HCT116 (cell line): ENCODE measurements at regions not wholly inside any gene's neighbourhood (a gene's known extent, or its start where the extent isn't known, plus 50 kb on each side); places are given as distances from the start of the nearest gene placed in this dataset.

Experiments used
- ATAC-seq: fragments of 200-7000 bp; cut with Tn5 transposase; 2 replicates; pipeline ENCODE4 v1.9.1; 2020; ENCODE audit warnings: mild to moderate bottlenecking, moderate library complexity
- BruUV-seq: library from RNA; stranded (reverse); fragments of 400-500 nt; replicated peaks from 2 replicates; lab custom pipeline; 2021; lab: Mats Ljungman, UMichigan
- CTCF ChIA-PET: fragments of 300-600 bp; sonication (Branson Sonifier 250); formaldehyde crosslinking; loops from one replicate; lab custom pipeline; 2021; ENCODE audit warnings: antibody characterized with exemption; lab: Charles Lee
- POLR2A ChIA-PET: fragments of 300-600, 350-600 bp; sonication (Branson Sonifier 250); formaldehyde crosslinking; loops from one replicate; lab custom pipeline; 2021; ENCODE audit warnings: antibody characterized with exemption; lab: Charles Lee
- RAD21 ChIA-PET, 2 experiments: fragments of 300-600 bp; sonication (Branson Sonifier 250); formaldehyde crosslinking; loops; one replicate each; lab custom pipeline; 2023; ENCODE audit warnings: low total read pairs in 2 of 2; ENCODE audit not compliant: uncharacterized antibody in 2 of 2, unreplicated experiment in 2 of 2, low non-redundant PET in 1 of 2; lab: Charles Lee
- DNase-seq: peaks from one replicate; pipeline ENCODE4 v3.0.0-alpha.2; 2010; ENCODE audit warnings: low read depth, low spot score
- H2AFZ ChIP-seq: fragments of 200-600 bp; shearing (Covaris generic), sonication (generic); 2 replicates; pipeline ENCODE4 v1.6.1; 2017; ENCODE audit warnings: low read depth, mixed run types, mixed read lengths, antibody characterized with exemption, low read length; ENCODE audit not compliant: poor library complexity, severe bottlenecking
- H3K27ac ChIP-seq: 2 replicates; pipeline ENCODE4 v1.5.1; 2012; ENCODE audit warnings: low read depth, low read length
- H3K27me3 ChIP-seq: fragments of 200-600 bp; sonication (generic); 2 replicates; pipeline ENCODE4 v1.6.1; 2016; ENCODE audit warnings: mixed run types, low read length, mixed read lengths; ENCODE audit not compliant: insufficient read depth
- H3K36me3 ChIP-seq, 2 experiments: fragments of 200-500 bp in 1 of 2; fragments of 200-600 bp in 1 of 2; sonication (Bioruptor generic) in 1 of 2; sonication (generic) in 1 of 2; 2 replicates each; pipeline versions ENCODE4 v1.5.1 to v1.6.1; 2014 to 2016; ENCODE audit warnings: low read length in 2 of 2, inconsistent platforms in 1 of 2, mixed read lengths in 1 of 2, mixed run types in 1 of 2; ENCODE audit not compliant: insufficient read depth in 2 of 2, control insufficient read depth in 1 of 2
- H3K4me1 ChIP-seq, 2 experiments: fragments of 200-600 bp in 1 of 2; sonication (generic) in 1 of 2; 2 replicates each; pipeline versions ENCODE4 v1.5.1 to v1.6.1; 2012 to 2017; ENCODE audit warnings: low read length in 2 of 2, inconsistent platforms in 1 of 2, mild to moderate bottlenecking in 1 of 2, mixed read lengths in 1 of 2, mixed run types in 1 of 2, moderate library complexity in 1 of 2; ENCODE audit not compliant: insufficient read depth in 2 of 2, control insufficient read depth in 1 of 2
- H3K4me2 ChIP-seq: fragments of 200-600 bp; sonication (generic); 2 replicates; pipeline ENCODE4 v1.6.1; 2017; ENCODE audit warnings: mixed run types, low read length, mixed read lengths
- H3K4me3 ChIP-seq, 2 experiments: fragments of 200-600 bp in 1 of 2; sonication (generic) in 1 of 2; replicated peaks in 1 of 2; 2 replicates each; pipeline ENCODE4 v1.5.1; 2011 to 2016; ENCODE audit warnings: low read length in 2 of 2, control low read depth in 1 of 2, low read depth in 1 of 2, mild to moderate bottlenecking in 1 of 2, mixed read lengths in 1 of 2, mixed run types in 1 of 2
- H3K79me2 ChIP-seq: fragments of 200-600 bp; sonication (generic); 2 replicates; pipeline ENCODE4 v1.6.1; 2017; ENCODE audit warnings: mild to moderate bottlenecking, mixed run types, low read length, moderate library complexity, mixed read lengths; ENCODE audit not compliant: insufficient read depth
- H3K9ac ChIP-seq: fragments of 200-600 bp; sonication (generic); 2 replicates; pipeline ENCODE4 v1.6.1; 2016; ENCODE audit warnings: low read length, mixed read lengths
- H3K9me2 ChIP-seq: fragments of 200-600 bp; sonication (generic), shearing (Covaris generic); 2 replicates; pipeline ENCODE4 v1.6.1; 2017; ENCODE audit warnings: mixed run types, mild to moderate bottlenecking, moderate library complexity; ENCODE audit not compliant: insufficient read depth
- H3K9me3 ChIP-seq, 2 experiments: fragments of 200-500 bp in 1 of 2; fragments of 200-600 bp in 1 of 2; sonication (Bioruptor generic) in 1 of 2; sonication (generic) in 1 of 2; 2 replicates each; pipeline ENCODE4 v1.6.1; 2014 to 2017; ENCODE audit warnings: low read length in 2 of 2, mixed read lengths in 2 of 2, inconsistent platforms in 1 of 2, low read depth in 1 of 2, mild to moderate bottlenecking in 1 of 2, mixed run types in 1 of 2, moderate library complexity in 1 of 2; ENCODE audit not compliant: control insufficient read depth in 1 of 2, insufficient read depth in 1 of 2
- H4K20me1 ChIP-seq: fragments of 200-600 bp; sonication (generic), shearing (Covaris generic); 2 replicates; pipeline ENCODE4 v1.6.1; 2017; ENCODE audit warnings: mixed run types, mild to moderate bottlenecking, moderate library complexity; ENCODE audit not compliant: insufficient read depth
- CBX3 ChIP-seq: IDR thresholded peaks from 2 replicates; pipeline ENCODE4 v1.6.1; 2012; ENCODE audit warnings: low read depth
- CTCF ChIP-seq, 3 experiments: fragments of 200-600 bp in 1 of 3; sonication (generic) in 1 of 3; IDR thresholded peaks in 2 of 3; conservative IDR thresholded peaks in 1 of 3; 2 replicates each; pipeline ENCODE4 v1.5.1; 2012 to 2017; ENCODE audit warnings: low read depth in 2 of 3, low read length in 2 of 3, antibody characterized with exemption in 1 of 3, borderline replicate concordance in 1 of 3, control low read depth in 1 of 3, mild to moderate bottlenecking in 1 of 3, mixed read lengths in 1 of 3, mixed run types in 1 of 3, moderate library complexity in 1 of 3; ENCODE audit not compliant: insufficient read depth in 1 of 3
- ELF1 ChIP-seq: IDR thresholded peaks from 2 replicates; pipeline ENCODE4 v1.6.1; 2012; ENCODE audit warnings: low read depth, borderline replicate concordance
- EZH2phosphoT487 ChIP-seq: fragments of 200-600 bp; IDR thresholded peaks from 2 replicates; pipeline ENCODE4 v1.6.1; 2018; ENCODE audit warnings: antibody characterized with exemption, borderline replicate concordance
- FOSL1 ChIP-seq: IDR thresholded peaks from 2 replicates; pipeline ENCODE4 v1.6.1; 2012; ENCODE audit warnings: low read depth
- MAX ChIP-seq: IDR thresholded peaks from 2 replicates; pipeline ENCODE4 v1.6.1; 2012
- RAD21 ChIP-seq: IDR thresholded peaks from 2 replicates; pipeline ENCODE4 v1.6.1; 2012; ENCODE audit warnings: low read depth, mild to moderate bottlenecking
- REST ChIP-seq: IDR thresholded peaks from 2 replicates; pipeline ENCODE4 v1.6.1; 2012; ENCODE audit warnings: low read depth
- SIN3A ChIP-seq: IDR thresholded peaks from 2 replicates; pipeline ENCODE4 v1.6.1; 2012; ENCODE audit warnings: low read depth
- TCF7L2 ChIP-seq: IDR thresholded peaks from 2 replicates; pipeline ENCODE4 v1.7.0; 2011; ENCODE audit warnings: borderline replicate concordance, inconsistent platforms; ENCODE audit not compliant: insufficient read depth, insufficient read length; ENCODE audit errors: extremely low read depth
- ZFX ChIP-seq: fragments of 450-650 bp; IDR thresholded peaks from 2 replicates; pipeline ENCODE4 v1.6.1; 2017
- ZNF274 ChIP-seq: fragments of 200-500 bp; sonication (Bioruptor generic); IDR thresholded peaks from 2 replicates; pipeline ENCODE4 v1.6.1; 2014; ENCODE audit warnings: mild to moderate bottlenecking, low read depth, low read length, inconsistent platforms
- intact Hi-C: fragments of 100-400 bp; cut with micrococcal nuclease; formaldehyde crosslinking; loops from 2 replicates; pipeline ENCODE4 v1.10.0; 2022

- H3K9me3 ChIP-seq: no peaks in the 10 kb centered on the region
Observed at GRCh38 chr2:19785867-19786266, 115.9 kb downstream of the TTC32 start.

GRCh38 chr2:19785447-19785846, 116.3 kb downstream of the TTC32 start:
- Histone ChIP-seq H4K20me1 (no peaks in the 10 kb centered on the region), H3K4me3 (no peak overlapping the region), H2AFZ (no peak overlapping the region), H3K9me3 (no peaks in the 10 kb centered on the region), H3K9ac (no peak overlapping the region), H3K9me2 (no peaks in the 10 kb centered on the region), H3K4me1 (peaks cover 0 to 18% of the 10 kb centered on the region in 2 experiments; a peak in 2 of 4 replicates), H3K79me2 (no peaks in the 10 kb centered on the region), H3K4me2 (no peak overlapping the region), H3K27me3 (peaks cover under 1% of the 10 kb centered on the region; the same call in 1 of the 2 replicates), H3K36me3 (no peaks in the 10 kb centered on the region), H3K27ac (no peak overlapping the region)
- BruUV-seq: no TSS peak
- no peak for ATAC-seq
- no peak for DNase-seq
- ChIA-PET CTCF (no interaction called here), POLR2A (no interaction called here), RAD21 (no interaction called here)
- TF ChIP-seq CBX3 (no peak), SIN3A (no peak), MAX (no peak), ELF1 (no peak), FOSL1 (no peak), ZNF274 (no peak), ZFX (no peak), REST (no peak), EZH2phosphoT487 (no peak), TCF7L2 (no peak)
- intact Hi-C loops: no loop called here

More at GRCh38 chr2:19785867-19786266, 115.9 kb downstream of the TTC32 start:
- H2AFZ ChIP-seq: no peak overlapping the region
- DNase-seq (no peak), ATAC-seq (no peak)
- intact Hi-C loops: no loop called here
- H3K4me1 ChIP-seq: peaks cover 0 to 18% of the 10 kb centered on the region in 2 experiments; a peak in 2 of 4 replicates
- no TSS peak for BruUV-seq
- peak overlapping the region; percentile 24; the same call in 1 of the 2 replicates for H3K4me2 ChIP-seq
- ChIA-PET POLR2A (no interaction called here), RAD21 (no interaction called here), CTCF (no interaction called here)
- no peaks in the 10 kb centered on the region for H3K79me2 ChIP-seq
- no peak for TF ChIP-seq RAD21
- TF ChIP-seq CTCF (IDR thresholded peaks at IDR 0.05 in 2 of 3, conservative IDR thresholded peaks at IDR 0.05 in 1 of 3; ENCODE audit: borderline replicate concordance in 1 of 3, insufficient read depth in 1 of 3, low read depth in 2 of 3, low read length in 2 of 3): no peak
- TF ChIP-seq ZNF274: no peak
- TF ChIP-seq EZH2phosphoT487: no peak
- TF ChIP-seq SIN3A: no peak
- H3K27ac ChIP-seq: no peak overlapping the region
- no peaks in the 10 kb centered on the region for H3K9me2 ChIP-seq
- no peaks in the 10 kb centered on the region for H3K27me3 ChIP-seq
- H3K4me3 ChIP-seq: no peak overlapping the region
- H4K20me1 ChIP-seq: no peaks in the 10 kb centered on the region
- H3K36me3 ChIP-seq: no peaks in the 10 kb centered on the region
- H3K9ac ChIP-seq: no peak overlapping the region
